Hematopoietic multipotent progenitor cell treated with erythropoietin and hydrocortisone succinate and interleukin-3 and kit ligand, for 6 days (in vitro differentiated cells): ENCODE measurements at regions not wholly inside any gene's neighbourhood (a gene's known extent, or its start where the extent isn't known, plus 50 kb on each side); places are given as distances from the start of the nearest gene placed in this dataset.
A peak's percentile ranks its signal among the peaks of the same experiment; 100 is the strongest.
"Not testable (repeated sequence)": the region's sequence is repeated elsewhere in the genome, so short reads cannot be mapped to it uniquely, and the experiment has no call there.

Experiments
- DNase-seq: peaks from one replicate; pipeline ENCODE4 v3.0.0-alpha.2; 2015

GRCh38 chr10:61612450-61612849 lies 50.3 kb upstream of the CABCOCO1 start:
- DNase-seq = peak; percentile 3

- DNase-seq = no peak
Observed at GRCh38 chr10:61612009-61612408, 50.7 kb upstream of the CABCOCO1 start.

DNA sequence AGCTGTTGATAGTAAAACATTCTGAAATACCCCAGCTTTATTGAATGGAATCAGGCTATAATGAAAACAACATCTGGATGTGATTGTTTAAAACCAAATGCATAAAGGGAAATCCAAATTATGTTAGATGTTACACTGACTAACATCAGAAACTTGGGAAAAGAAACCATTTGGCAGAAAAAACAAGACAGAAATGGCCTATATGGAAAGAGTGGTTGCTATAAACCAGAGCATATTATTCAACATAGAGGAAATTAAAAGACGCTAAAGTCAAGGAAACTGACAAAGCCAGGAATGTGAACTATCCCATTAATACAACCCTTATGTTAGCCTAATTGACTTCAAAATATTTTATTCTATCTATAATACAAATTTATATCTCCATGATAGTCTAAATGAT lies 53.0 kb upstream of the CABCOCO1 start:
- DNase-seq = no peak

- DNase-seq = no peak
Observed at GRCh38 chr10:61608255-61609033, 54.3 kb upstream of the CABCOCO1 start.

GRCh38 chr10:61606959-61607907 lies 55.5 kb upstream of the CABCOCO1 start:
- peak; percentile 37 for DNase-seq

- DNase-seq = no peak
Observed at GRCh38 chr10:61605221-61605620, 57.5 kb upstream of the CABCOCO1 start.

- DNase-seq = no peak
Observed at GRCh38 chr10:61600399-61600798, 62.3 kb upstream of the CABCOCO1 start.

- no peak for DNase-seq
Observed at GRCh38 chr10:61594430-61594829, 68.3 kb upstream of the CABCOCO1 start.

DNA sequence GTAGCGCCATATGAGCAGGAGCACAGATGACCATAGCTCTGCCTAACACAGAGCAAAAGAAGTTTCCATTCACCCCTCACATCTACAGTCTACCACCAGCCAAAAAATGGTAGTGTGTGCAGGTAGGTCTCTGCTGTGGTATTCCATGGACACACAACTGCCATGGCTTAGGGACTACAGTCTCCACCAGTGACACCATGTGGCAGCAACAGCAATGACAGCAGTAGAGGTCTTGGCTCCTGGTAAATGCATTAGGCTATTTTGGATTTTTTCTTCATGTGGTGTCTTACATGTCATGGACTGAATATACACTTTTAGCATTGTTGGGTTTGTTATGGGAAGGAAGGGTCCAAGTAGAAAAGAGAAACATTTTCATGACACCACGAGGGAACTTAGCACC lies 70.1 kb upstream of the CABCOCO1 start:
- peak; percentile 36 for DNase-seq

DNA sequence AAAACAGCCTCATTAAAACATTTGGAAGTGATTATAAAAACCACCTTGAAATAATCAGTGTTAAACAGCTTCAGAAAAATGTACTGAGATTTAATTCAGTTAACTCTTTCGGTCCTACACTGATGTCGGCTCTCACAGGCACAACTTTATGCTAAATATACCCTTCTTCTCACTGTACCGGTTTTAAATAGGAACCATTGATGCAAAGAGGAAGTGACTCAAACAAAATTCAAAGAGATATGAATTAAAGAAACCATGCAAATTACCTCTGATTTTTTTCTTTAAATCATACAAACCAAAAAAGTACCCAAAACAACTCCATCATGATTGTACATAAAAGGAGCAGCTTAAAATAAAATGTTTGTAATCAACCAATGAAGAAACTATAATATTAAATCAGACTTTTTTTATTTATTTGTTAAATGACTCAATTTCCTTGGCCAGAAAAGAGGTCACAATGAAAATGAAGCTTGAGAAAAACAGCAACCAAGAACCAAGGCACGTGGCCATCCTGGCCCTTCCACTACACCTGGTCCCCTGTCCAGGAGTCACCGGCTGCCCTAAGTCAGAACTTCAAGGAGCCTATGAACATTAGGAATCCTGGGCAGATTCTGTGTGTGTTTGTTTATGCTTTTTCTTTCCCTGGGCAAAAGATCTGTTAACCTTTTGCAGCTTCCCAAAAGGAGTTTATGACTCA lies 73.0 kb upstream of the CABCOCO1 start:
- DNase-seq = peak; percentile 6

DNA sequence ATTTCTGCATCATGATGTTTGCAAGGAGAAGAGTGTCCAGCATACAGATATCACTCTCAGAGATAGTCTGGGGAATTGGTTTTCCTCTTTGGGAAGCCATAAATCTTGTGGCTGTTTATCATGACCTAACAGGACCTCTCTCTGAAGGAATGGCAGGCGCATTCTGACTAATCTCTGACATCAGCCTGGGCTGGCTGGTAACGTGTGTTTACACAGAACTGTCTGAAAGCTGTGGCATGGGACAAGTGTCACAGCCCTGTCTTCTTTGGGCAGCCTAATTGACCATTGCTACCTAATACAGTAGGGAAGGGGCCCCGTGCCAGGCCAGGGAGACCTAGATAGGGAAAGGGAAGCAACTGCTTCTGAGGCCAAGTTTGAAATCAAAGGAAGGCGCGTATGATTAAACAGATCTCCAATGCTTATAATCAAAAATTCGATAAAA lies 73.9 kb upstream of the CABCOCO1 start:
- peak; percentile 5 for DNase-seq

GRCh38 chr10:61586829-61587228 lies 75.9 kb upstream of the CABCOCO1 start:
- no peak for DNase-seq

- no peak for DNase-seq
Observed at GRCh38 chr10:61580608-61581007, 82.1 kb upstream of the CABCOCO1 start.

- DNase-seq = not testable (repeated sequence)
Observed at GRCh38 chr10:61570204-61570603, 92.5 kb upstream of the CABCOCO1 start.

DNA sequence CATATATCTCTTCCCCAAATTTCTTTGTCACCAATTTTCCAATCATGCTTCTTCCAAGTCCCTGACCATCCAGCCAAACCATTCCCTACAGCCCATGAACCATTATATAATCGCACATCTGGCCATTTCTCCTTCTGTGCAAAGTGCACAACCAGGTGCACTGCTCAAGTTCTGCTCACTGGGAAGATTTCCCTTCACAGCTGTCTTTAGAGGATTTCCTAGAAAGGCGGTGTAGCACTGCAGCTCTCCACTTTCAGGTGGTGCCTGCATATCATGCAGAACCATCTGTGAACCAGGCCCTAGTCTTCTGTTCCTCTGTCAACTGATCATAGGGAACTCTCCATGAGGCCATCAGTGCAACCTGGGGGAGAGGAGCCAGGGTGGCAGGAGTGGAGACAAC lies 95.0 kb upstream of the CABCOCO1 start:
- DNase-seq = no peak

GRCh38 chr10:61565819-61566560 lies 96.7 kb upstream of the CABCOCO1 start:
- DNase-seq = no peak

DNA sequence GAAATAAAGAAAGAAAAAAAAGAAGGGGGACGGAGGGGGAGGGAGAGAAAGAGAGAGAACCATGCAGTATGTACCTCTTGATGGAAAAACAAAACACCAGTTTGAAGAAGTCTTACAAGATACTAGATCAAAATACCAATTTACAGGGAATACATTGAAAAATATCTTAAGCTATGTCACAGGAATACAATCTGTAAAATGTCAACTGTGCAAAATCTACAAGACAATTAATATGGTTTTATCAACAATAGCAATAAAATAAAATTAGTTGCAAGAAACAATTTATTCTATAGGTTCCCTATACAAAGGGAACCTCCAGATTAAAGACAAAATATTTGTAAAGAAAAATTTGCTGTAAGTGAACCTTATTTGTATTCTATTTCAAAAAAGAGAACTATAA lies 98.3 kb upstream of the CABCOCO1 start:
- DNase-seq = no peak

DNA sequence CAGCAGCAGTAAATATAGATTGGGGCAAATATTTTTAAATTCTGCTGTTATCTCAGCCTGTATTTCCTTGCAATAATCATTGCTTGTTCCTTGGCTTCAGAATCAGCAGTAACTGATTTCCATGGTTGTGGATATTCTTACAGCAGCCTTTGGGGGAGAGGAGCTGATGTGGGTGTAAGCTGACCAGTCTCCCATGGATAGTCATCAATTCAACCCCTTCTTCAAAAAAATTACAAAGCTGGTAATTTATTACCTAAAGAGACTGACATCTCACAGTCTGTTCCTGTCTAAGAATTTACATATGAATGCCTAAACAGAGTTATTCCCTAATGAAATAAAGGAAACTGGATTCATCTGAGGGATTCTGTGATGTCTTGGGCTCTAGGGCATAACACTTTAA lies 103.1 kb upstream of the CABCOCO1 start:
- no peak for DNase-seq

GRCh38 chr10:61558188-61558587 lies 104.5 kb upstream of the CABCOCO1 start:
- no peak for DNase-seq

DNA sequence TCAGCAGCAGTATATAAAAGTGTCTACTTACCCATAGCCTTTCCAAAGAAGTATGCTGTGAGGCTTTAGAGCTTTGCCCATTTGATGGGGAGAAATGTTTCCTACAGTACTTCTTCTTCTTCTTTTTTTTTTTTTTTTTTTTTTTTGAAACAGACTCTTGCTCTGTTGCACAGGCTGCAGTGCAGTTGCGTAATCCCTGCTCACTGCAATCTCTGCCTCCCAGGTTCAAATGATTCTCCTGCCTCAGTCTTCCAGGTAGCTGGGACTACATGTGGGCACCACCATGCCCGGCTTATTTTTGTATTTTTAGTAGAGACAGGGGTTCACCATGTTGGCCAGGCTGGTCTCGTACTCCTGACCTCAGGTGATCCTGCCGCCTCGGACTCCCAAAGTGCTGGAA lies 101.7 kb upstream of the TMEM26 start:
- DNase-seq = peak; percentile 4

DNA sequence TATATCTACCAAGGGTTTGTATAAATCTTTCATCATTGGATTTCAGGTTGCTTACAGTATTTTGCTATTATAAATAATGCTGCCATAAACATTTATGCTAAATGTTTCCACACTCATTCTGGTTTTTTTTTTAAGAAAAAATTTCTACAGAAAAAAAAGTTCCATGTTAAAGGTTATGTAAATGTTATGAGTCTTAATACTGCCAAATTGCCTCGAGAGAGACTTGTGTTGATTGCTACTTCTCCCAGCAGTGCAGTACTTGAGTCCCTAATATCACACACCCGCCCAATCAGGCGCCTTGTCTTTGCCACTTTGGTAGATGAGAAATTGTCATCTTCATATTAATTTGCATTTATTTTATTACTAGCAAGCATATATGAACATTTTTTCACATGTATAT lies 96.7 kb upstream of the TMEM26 start:
- no peak for DNase-seq

- DNase-seq = no peak
Observed at GRCh38 chr10:61548364-61548763, 95.2 kb upstream of the TMEM26 start.

GRCh38 chr10:61547297-61547696 lies 94.1 kb upstream of the TMEM26 start:
- no peak for DNase-seq
